ENCODE measurements at regions not wholly inside any gene's neighbourhood (a gene's known extent, or its start where the extent isn't known, plus 50 kb on each side); places are given as distances from the start of the nearest gene placed in this dataset.

GRCh38 chr5:86360801-86361200, 256.9 kb upstream of the COX7C start:
- 94% methylated on average over 1 of the region's 1 CpG for WGBS
- no peak for TF ChIP-seq POLR2A (IDR thresholded peaks at IDR 0.05)
- TF ChIP-seq, protein P1, sequence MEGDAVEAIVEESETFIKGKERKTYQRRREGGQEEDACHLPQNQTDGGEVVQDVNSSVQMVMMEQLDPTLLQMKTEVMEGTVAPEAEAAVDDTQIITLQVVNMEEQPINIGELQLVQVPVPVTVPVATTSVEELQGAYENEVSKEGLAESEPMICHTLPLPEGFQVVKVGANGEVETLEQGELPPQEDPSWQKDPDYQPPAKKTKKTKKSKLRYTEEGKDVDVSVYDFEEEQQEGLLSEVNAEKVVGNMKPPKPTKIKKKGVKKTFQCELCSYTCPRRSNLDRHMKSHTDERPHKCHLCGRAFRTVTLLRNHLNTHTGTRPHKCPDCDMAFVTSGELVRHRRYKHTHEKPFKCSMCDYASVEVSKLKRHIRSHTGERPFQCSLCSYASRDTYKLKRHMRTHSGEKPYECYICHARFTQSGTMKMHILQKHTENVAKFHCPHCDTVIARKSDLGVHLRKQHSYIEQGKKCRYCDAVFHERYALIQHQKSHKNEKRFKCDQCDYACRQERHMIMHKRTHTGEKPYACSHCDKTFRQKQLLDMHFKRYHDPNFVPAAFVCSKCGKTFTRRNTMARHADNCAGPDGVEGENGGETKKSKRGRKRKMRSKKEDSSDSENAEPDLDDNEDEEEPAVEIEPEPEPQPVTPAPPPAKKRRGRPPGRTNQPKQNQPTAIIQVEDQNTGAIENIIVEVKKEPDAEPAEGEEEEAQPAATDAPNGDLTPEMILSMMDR (IDR thresholded peaks at IDR 0.05), result no peak

DNA sequence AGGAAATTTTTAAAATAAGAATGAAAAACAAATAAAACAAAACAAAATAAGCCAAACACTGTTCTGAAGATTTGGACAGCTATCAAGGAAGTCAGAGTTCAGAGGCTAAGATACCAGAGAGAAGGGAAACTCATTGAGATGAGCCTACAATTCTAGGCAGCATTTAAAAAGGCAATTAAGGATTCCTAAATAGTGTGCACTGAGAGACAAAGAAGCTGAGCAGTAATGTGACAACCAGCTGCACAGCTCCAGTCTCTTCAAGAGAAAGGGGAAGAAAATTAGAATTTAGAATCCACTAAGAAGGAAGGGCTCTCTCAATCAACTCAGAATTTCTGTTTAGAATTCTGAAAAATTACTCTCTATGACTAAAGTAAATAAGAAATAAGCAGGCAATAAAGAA, 246.7 kb upstream of the COX7C start:
- H3K27me3 ChIP-seq, result no peaks in the 10 kb centered on the region
- no peak overlapping the region for H3K4me3 ChIP-seq
- H3K9me3 ChIP-seq, result no peaks in the 10 kb centered on the region
- no peak for DNase-seq (ENCODE audit: low spot score in 2 of 2)
- no peak for TF ChIP-seq POLR2AphosphoS5 (IDR thresholded peaks at IDR 0.05)
- TF ChIP-seq, protein P1 (IDR thresholded peaks at IDR 0.05), result no peak
- H3K27ac ChIP-seq, result no peak overlapping the region
- H3K4me1 ChIP-seq, result no peaks in the 10 kb centered on the region
- no peaks in the 10 kb centered on the region for H3K36me3 ChIP-seq

More at GRCh38 chr5:86360801-86361200, 256.9 kb upstream of the COX7C start:
- H3K4me1 ChIP-seq, result no peaks in the 10 kb centered on the region
- H3K9me3 ChIP-seq, result no peaks in the 10 kb centered on the region
- no peaks in the 10 kb centered on the region for H3K27me3 ChIP-seq
- H3K36me3 ChIP-seq, result no peaks in the 10 kb centered on the region
- no peak overlapping the region for H3K27ac ChIP-seq
- DNase-seq (ENCODE audit: low spot score in 2 of 2), result no peak
- no peak overlapping the region for H3K4me3 ChIP-seq

DNA sequence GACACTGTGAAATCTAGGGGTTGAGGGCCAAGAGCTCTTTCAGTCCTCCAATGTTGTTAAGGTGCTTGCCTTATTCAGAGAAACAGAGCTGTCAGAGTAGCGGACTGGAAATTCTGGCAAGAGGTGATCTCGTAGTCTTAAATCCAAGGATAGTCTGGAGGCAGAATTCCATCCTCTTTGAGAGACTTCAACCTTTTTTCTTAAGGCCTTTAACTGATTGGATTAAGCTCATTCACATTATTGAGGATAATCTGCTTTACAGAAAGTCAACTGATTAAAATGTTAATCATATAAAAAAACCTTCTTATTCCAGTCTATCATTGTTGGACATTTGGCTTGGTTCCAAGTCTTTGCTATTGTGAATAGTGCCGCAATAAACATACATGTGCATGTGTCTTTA, 243.1 kb upstream of the COX7C start:
- H3K4me1 ChIP-seq, result no peaks in the 10 kb centered on the region
- TF ChIP-seq POLR2A (IDR thresholded peaks at IDR 0.05), result no peak
- TF ChIP-seq EP300 (IDR thresholded peaks at IDR 0.05), result no peak
- no peak for TF ChIP-seq POLR2AphosphoS5 (IDR thresholded peaks at IDR 0.05)
- TF ChIP-seq, protein P1 (IDR thresholded peaks at IDR 0.05), result no peak
- WGBS, result 85% methylated on average over 3 of the region's 3 CpGs
- no peak for DNase-seq (ENCODE audit: low spot score in 2 of 2)
- H3K9me3 ChIP-seq, result no peaks in the 10 kb centered on the region
- H3K27me3 ChIP-seq, result no peaks in the 10 kb centered on the region
- H3K27ac ChIP-seq, result no peak overlapping the region
- H3K36me3 ChIP-seq, result no peaks in the 10 kb centered on the region
- no peak overlapping the region for H3K4me3 ChIP-seq

- H3K9me3 ChIP-seq, result no peaks in the 10 kb centered on the region
- no peaks in the 10 kb centered on the region for H3K4me1 ChIP-seq
- no peak overlapping the region for H3K27ac ChIP-seq
- no peaks in the 10 kb centered on the region for H3K36me3 ChIP-seq
- TF ChIP-seq EP300 (IDR thresholded peaks at IDR 0.05) (no peak), POLR2A (IDR thresholded peaks at IDR 0.05) (no peak), POLR2AphosphoS5 (IDR thresholded peaks at IDR 0.05) (no peak)
- TF ChIP-seq, protein P1 (IDR thresholded peaks at IDR 0.05), result no peak
- no peaks in the 10 kb centered on the region for H3K27me3 ChIP-seq
- DNase-seq (ENCODE audit: low spot score in 2 of 2), result no peak
- no peak overlapping the region for H3K4me3 ChIP-seq
- WGBS, result 96% methylated on average over 3 of the region's 3 CpGs
Measured at GRCh38 chr5:86376214-86376613, 241.5 kb upstream of the COX7C start.

GRCh38 chr5:86403190-86403589, 214.6 kb upstream of the COX7C start:
- DNase-seq (ENCODE audit: low spot score in 2 of 2), result no peak
- Histone ChIP-seq H3K27me3 (no peaks in the 10 kb centered on the region), H3K9me3 (no peaks in the 10 kb centered on the region), H3K36me3 (no peaks in the 10 kb centered on the region), H3K4me3 (no peak overlapping the region), H3K4me1 (no peaks in the 10 kb centered on the region), H3K27ac (no peak overlapping the region)
- TF ChIP-seq POLR2A (IDR thresholded peaks at IDR 0.05) (no peak), POLR2AphosphoS5 (IDR thresholded peaks at IDR 0.05) (no peak), EP300 (IDR thresholded peaks at IDR 0.05) (no peak)
- TF ChIP-seq, protein P1 (IDR thresholded peaks at IDR 0.05), result no peak
- 89% methylated on average over 2 of the region's 2 CpGs for WGBS
